OCI-LY1 (cell line): ENCODE measurements at regions not wholly inside any gene's neighbourhood (a gene's known extent, or its start where the extent isn't known, plus 50 kb on each side); places are given as distances from the start of the nearest gene placed in this dataset.

ENCODE experiments used
- CTCF ChIP-seq: fragments of 200-600 bp; sonication (generic), shearing (Covaris generic); IDR thresholded peaks from 2 replicates; pipeline ENCODE4 v1.5.1; 2017; ENCODE audit warnings: mild to moderate bottlenecking, antibody characterized with exemption, low read length, moderate library complexity, mixed read lengths
- EZH2 ChIP-seq: fragments of 200-600 bp; sonication (generic), shearing (Covaris generic); IDR thresholded peaks from 2 replicates; pipeline ENCODE4 v1.8.0; 2017; ENCODE audit warnings: borderline replicate concordance, mixed run types, mild to moderate bottlenecking, antibody characterized with exemption, low read length, moderate library complexity, mixed read lengths

DNA sequence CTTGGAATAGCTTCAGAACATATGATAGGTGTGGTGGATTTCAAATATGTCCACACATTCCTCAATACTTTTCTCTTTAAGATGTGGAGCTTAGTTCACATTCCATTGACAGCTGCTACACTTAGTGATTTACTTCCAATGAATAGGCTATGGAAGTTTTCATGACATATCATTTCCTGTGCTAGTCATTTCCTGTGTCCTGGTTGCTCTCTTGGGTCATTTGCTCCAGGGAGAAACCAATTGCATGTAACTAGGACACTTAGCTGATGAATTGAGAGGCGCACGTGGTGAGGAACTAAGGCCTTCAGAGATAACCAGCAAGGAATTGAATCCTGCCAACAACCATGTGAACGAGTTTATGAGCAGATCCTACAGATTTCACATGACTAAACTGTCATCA, 120.9 kb downstream of the SLC17A6 start:
- TF ChIP-seq CTCF = no peak
- no peak for TF ChIP-seq EZH2
